DOHH2 (cell line): ENCODE measurements at regions not wholly inside any gene's neighbourhood (a gene's known extent, or its start where the extent isn't known, plus 50 kb on each side); places are given as distances from the start of the nearest gene placed in this dataset.

Source experiments
- H3F3A ChIP-seq: fragments of 200-600 bp; sonication (generic), shearing (Covaris generic); 2 replicates; pipeline ENCODE4 v1.6.0; 2016; ENCODE audit warnings: antibody characterized with exemption, mild to moderate bottlenecking; ENCODE audit not compliant: control insufficient read depth, insufficient read depth
- H3K27ac ChIP-seq: fragments of 200-600 bp; sonication (generic); 2 replicates; pipeline ENCODE4 v1.5.1; 2014; ENCODE audit warnings: low read depth, mild to moderate bottlenecking, low read length, moderate library complexity
- H3K27me3 ChIP-seq: fragments of 200-600 bp; sonication (generic); 2 replicates; pipeline ENCODE4 v1.6.1; 2014; ENCODE audit warnings: mild to moderate bottlenecking, low read length, mixed read lengths; ENCODE audit not compliant: control insufficient read depth
- H3K36me3 ChIP-seq: fragments of 200-600 bp; sonication (generic); 2 replicates; pipeline ENCODE4 v1.6.1; 2014; ENCODE audit warnings: mild to moderate bottlenecking, low read length, moderate library complexity, mixed read lengths; ENCODE audit not compliant: control insufficient read depth
- H3K4me1 ChIP-seq: fragments of 200-600 bp; sonication (generic); 2 replicates; pipeline ENCODE4 v1.6.1; 2014; ENCODE audit warnings: mild to moderate bottlenecking, low read length, mixed read lengths; ENCODE audit not compliant: control insufficient read depth
- H3K4me2 ChIP-seq: fragments of 200-600 bp; sonication (generic); 2 replicates; pipeline ENCODE4 v1.6.0; 2014; ENCODE audit warnings: mild to moderate bottlenecking, low read length, moderate library complexity
- H3K4me3 ChIP-seq: fragments of 200-600 bp; sonication (generic); 2 replicates; pipeline ENCODE4 v1.5.1; 2014; ENCODE audit warnings: mild to moderate bottlenecking, low read length, mixed read lengths
- H3K79me2 ChIP-seq: fragments of 200-600 bp; sonication (generic); 2 replicates; pipeline ENCODE4 v1.6.1; 2014; ENCODE audit warnings: mild to moderate bottlenecking, low read length, mixed read lengths; ENCODE audit not compliant: control insufficient read depth
- H3K9me2 ChIP-seq: fragments of 200-600 bp; sonication (generic); replicated peaks from 2 replicates; pipeline ENCODE4 v1.6.1; 2014; ENCODE audit warnings: mild to moderate bottlenecking, low read length, mixed read lengths; ENCODE audit not compliant: control insufficient read depth
- H3K9me3 ChIP-seq: fragments of 200-600 bp; sonication (generic); 2 replicates; pipeline ENCODE4 v1.6.1; 2014; ENCODE audit warnings: antibody characterized with exemption, low read length, mixed read lengths; ENCODE audit not compliant: control insufficient read depth, insufficient read depth
- H4K20me1 ChIP-seq: fragments of 200-600 bp; sonication (generic); 2 replicates; pipeline ENCODE4 v1.6.0; 2014; ENCODE audit warnings: low read depth, mild to moderate bottlenecking, antibody characterized with exemption, low read length, moderate library complexity; ENCODE audit not compliant: control insufficient read depth, insufficient read depth
- EZH2phosphoT487 ChIP-seq: fragments of 200-600 bp; sonication (generic); IDR thresholded peaks from 2 replicates; pipeline ENCODE4 v1.6.1; 2017; ENCODE audit warnings: borderline replicate concordance, mild to moderate bottlenecking, antibody characterized with exemption, low read length, moderate library complexity, mixed read lengths
- TF ChIP-seq, protein P1 (sequence below): fragments of 200-600 bp; sonication (generic); IDR thresholded peaks from one replicate; pipeline ENCODE4 v1.5.1; 2014; ENCODE audit warnings: antibody characterized with exemption, mild to moderate bottlenecking, low read depth, low read length; ENCODE audit not compliant: poor library complexity, severe bottlenecking

DNA sequence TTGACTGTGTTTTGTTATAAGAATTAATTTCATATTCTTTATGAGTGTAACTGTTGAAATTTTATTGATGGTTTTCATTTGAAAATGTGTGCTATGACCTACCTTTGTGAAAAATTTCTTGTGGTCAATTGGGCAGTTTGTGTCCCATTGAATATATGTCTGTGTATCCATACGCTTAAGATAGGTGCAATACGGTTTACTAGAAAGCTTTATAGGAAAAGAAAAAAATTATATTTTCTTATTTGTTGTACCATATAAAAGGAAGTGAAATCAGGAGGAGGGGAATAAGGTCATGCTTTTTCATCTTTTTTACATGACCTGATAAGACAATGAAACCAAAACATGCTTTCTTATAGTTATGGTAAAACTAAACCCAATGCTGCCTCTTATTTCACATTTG, 807.7 kb downstream of the USP25 start:
- Histone ChIP-seq H3K9me3 (peaks cover 4% of the 10 kb centered on the region; the same call in 1 of the 2 replicates), H3K4me2 (no peak overlapping the region)
- TF ChIP-seq, protein P1, sequence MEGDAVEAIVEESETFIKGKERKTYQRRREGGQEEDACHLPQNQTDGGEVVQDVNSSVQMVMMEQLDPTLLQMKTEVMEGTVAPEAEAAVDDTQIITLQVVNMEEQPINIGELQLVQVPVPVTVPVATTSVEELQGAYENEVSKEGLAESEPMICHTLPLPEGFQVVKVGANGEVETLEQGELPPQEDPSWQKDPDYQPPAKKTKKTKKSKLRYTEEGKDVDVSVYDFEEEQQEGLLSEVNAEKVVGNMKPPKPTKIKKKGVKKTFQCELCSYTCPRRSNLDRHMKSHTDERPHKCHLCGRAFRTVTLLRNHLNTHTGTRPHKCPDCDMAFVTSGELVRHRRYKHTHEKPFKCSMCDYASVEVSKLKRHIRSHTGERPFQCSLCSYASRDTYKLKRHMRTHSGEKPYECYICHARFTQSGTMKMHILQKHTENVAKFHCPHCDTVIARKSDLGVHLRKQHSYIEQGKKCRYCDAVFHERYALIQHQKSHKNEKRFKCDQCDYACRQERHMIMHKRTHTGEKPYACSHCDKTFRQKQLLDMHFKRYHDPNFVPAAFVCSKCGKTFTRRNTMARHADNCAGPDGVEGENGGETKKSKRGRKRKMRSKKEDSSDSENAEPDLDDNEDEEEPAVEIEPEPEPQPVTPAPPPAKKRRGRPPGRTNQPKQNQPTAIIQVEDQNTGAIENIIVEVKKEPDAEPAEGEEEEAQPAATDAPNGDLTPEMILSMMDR: no peak
- no peak for TF ChIP-seq EZH2phosphoT487

DNA sequence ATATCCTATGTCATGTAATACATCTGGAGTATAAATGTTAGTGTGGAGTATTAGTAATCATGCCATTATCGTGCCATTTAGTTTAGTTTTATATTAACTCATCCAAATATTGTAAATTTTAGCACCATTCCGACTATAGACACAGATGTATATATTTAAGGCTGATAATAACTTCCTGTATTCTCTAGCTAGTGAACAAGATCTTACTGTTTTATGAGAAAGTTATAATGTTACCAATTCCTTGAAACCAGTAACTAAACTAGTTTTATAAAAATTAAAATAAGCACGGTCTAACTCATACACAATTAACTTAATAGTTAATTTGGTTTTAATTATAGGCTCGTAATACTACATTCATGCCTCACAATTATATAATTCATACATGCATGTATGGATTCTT, 808.6 kb downstream of the USP25 start:
- no peaks in the 10 kb centered on the region for H3K4me1 ChIP-seq
- H3K9me3 ChIP-seq: no peaks in the 10 kb centered on the region
- no peaks in the 10 kb centered on the region for H4K20me1 ChIP-seq
- H3K27ac ChIP-seq: no peak overlapping the region
- no peaks in the 10 kb centered on the region for H3K36me3 ChIP-seq
- H3K79me2 ChIP-seq: no peaks in the 10 kb centered on the region
- H3K4me3 ChIP-seq: no peak overlapping the region
- no peaks in the 10 kb centered on the region for H3K9me2 ChIP-seq
- no peaks in the 10 kb centered on the region for H3K27me3 ChIP-seq
- TF ChIP-seq, protein P1: no peak
- no peak for TF ChIP-seq EZH2phosphoT487
- no peaks in the 10 kb centered on the region for H3F3A ChIP-seq
- no peak overlapping the region for H3K4me2 ChIP-seq

More for the DNA sequence above, 807.7 kb downstream of the USP25 start:
- Histone ChIP-seq H3K4me1 (no peaks in the 10 kb centered on the region), H3K27me3 (no peaks in the 10 kb centered on the region), H3K9me2 (no peaks in the 10 kb centered on the region), H3K27ac (no peak overlapping the region), H3K4me3 (no peak overlapping the region), H3K36me3 (no peaks in the 10 kb centered on the region), H3F3A (no peaks in the 10 kb centered on the region), H3K79me2 (no peaks in the 10 kb centered on the region), H4K20me1 (no peaks in the 10 kb centered on the region)

DNA sequence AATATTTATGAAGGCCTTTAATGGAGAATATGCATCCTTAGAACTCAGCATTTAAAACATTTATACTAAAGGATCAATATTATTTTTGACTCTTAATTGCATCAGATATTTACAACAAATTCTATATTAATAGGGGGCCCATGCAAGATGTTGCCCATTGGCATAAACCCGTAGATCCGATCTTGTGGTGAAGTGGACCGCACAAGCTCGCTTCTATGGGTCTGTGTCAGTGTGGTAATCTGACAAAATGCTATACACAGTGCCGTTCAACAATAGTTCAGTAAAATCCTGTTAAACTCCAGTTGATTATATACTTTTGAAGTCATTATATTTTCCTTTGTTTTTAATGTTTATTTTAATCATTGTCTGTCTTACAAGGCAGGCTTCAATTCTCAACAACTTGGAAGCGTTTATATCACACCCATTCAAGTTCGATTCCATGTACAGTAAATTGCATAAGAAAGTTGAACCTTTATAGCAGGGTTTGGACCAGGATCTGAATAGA, 809.2 kb downstream of the USP25 start:
- Histone ChIP-seq H3K36me3 (no peaks in the 10 kb centered on the region), H3K9me3 (no peaks in the 10 kb centered on the region), H3K9me2 (no peaks in the 10 kb centered on the region), H3F3A (no peaks in the 10 kb centered on the region), H4K20me1 (no peaks in the 10 kb centered on the region), H3K4me2 (no peak overlapping the region), H3K27me3 (no peaks in the 10 kb centered on the region), H3K79me2 (no peaks in the 10 kb centered on the region), H3K4me3 (no peak overlapping the region), H3K4me1 (no peaks in the 10 kb centered on the region), H3K27ac (no peak overlapping the region)
- TF ChIP-seq, protein P1: no peak
- TF ChIP-seq EZH2phosphoT487: no peak
